Fibroblast of skin of back (primary cell): ENCODE measurements at regions not wholly inside any gene's neighbourhood (a gene's known extent, or its start where the extent isn't known, plus 50 kb on each side); places are given as distances from the start of the nearest gene placed in this dataset.
"Not testable (repeated sequence)": the region's sequence is repeated elsewhere in the genome, so short reads cannot be mapped to it uniquely, and the experiment has no call there.

Experiments
- DNase-seq: peaks from one replicate; pipeline ENCODE4 v3.0.0-alpha.2; 2013

GRCh38 chr13:87235621-87236020 lies 435.6 kb upstream of the SLITRK5 start:
- DNase-seq, result no peak

DNA sequence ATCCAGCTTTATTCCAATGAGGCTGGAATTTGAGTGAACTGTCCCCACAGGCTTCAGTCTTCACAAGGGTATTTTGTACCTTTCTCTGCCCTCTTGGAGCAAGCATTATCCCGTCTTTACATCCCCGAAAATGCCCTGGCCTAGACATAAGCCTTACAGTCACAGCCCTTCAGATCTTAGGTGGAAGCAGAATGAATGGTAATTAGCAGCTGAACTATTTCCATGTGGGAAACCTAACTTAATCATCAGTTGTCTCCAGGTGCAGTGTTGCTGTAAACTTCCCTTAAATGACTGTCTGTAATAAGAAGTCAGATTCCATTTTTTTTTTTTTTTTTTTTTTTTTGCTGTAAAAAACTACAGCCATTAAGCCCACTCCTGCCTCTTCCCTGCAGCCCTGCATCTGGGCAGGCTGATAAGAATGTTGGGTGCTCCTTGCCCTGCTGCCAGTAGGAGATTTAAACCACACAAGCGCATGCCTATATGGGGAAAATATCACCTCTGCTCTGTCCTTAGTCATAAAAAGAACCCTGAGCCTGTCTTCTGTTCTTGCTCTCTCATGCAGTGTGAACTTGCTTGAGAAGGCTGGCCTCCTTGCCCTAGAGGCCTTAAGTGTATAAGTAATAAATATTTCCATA lies 426.8 kb upstream of the SLITRK5 start:
- no peak for DNase-seq

- DNase-seq, result not testable (repeated sequence)
These were observed 421.3 kb upstream of the SLITRK5 start for GRCh38 chr13:87249847-87250246.

DNA sequence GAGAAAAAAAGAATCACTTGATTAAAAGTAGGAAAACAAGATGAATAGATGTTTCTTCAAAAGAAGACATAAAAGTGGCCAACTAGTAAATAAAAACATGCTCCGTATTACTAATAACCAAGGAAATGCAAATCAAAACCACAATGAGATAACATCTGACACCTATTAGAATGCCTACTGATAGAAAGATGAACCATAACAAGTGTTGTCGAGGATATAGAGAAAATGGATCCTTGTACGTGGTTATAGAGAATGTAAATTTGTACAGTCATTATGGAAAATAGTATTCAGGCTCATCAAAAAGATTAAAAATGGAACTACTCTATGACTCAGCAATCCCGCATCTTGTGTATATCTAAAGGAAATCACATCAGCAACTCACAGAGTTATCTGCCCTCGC lies 415.8 kb upstream of the SLITRK5 start:
- DNase-seq, result no peak

- no peak for DNase-seq
These were observed 411.6 kb upstream of the SLITRK5 start for GRCh38 chr13:87259479-87260083.

- DNase-seq, result peak; percentile 32
These were observed 396.9 kb upstream of the SLITRK5 start for GRCh38 chr13:87274209-87274819.

GRCh38 chr13:87280139-87280538 lies 391.0 kb upstream of the SLITRK5 start:
- peak; percentile 0 for DNase-seq

DNA sequence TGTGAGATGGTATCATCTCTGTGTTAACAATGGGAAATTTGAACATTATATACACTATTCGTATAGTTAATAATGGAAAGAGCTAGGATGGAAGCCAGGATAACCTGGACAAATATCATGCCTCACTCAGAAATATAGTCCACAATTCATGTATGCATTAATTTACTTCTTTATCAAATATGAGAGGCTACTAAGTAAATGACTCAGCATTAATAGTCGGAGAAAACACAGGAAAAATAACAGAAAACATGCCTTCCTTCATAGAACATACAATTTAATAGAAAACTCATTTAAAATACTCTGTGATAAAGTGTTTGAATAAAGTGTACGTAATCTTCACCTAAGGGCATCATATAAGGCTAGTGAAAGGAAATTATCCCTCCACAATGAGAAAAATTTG lies 383.4 kb upstream of the SLITRK5 start:
- DNase-seq, result no peak

DNA sequence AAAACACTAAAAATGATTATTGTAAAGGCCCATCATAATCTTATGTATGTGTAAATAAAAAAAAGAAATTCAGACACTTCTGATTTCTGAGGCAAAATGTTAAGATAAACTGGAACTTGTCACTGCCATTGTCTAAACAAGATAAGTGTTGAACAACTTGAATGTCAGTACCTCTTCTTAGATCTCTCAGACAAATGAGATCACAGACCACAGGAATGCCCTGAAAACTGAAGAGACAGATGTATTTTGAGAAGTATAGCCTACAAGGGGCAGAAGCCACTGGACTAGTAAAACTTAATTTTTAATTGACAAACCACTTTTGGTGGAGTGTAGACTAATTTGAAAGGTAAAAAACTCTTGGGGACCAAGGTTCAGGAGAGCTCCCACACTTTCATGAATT lies 375.5 kb upstream of the SLITRK5 start:
- DNase-seq, result no peak

GRCh38 chr13:87302034-87302433 lies 369.1 kb upstream of the SLITRK5 start:
- DNase-seq, result no peak

GRCh38 chr13:87302931-87303330 lies 368.2 kb upstream of the SLITRK5 start:
- DNase-seq, result no peak

DNA sequence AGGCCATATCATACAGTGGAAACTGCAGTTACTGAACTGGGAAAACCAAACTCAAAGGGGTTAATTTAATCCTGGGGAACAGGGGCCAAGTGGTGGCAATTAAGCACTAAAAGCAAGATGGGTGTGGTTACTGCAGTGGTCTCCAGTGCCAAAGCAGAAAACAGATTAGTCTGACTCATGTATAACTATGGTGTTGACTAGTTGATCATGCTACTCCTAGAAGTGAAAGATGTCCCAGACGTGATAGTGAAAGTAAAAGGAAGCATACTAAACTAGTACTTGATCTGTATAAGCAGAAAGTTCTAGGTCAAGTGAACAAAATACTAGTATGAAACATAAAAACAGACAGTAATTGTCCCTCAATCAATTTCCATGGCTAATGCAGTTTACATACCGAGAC lies 360.0 kb upstream of the SLITRK5 start:
- no peak for DNase-seq

DNA sequence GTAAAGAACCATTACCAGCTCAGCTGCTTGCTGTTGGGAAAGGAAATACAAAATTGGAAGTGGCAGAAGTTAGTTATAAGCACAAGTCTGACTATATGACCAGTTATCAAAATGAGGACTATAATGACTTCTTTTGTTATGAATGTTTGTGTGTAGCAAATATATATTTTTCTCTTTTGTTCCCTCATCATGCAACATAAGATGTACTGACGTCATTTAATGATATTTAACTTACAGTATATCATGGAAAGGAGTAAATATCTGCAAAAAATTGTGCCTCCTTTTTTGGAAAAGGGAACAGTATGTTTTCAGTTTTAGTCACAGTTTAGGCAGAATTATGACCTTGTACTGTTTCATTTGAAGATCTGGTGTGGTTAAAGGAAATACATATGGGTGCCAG lies 356.3 kb upstream of the SLITRK5 start:
- no peak for DNase-seq

- DNase-seq, result no peak
These were observed 348.8 kb upstream of the SLITRK5 start for GRCh38 chr13:87322386-87322785.

DNA sequence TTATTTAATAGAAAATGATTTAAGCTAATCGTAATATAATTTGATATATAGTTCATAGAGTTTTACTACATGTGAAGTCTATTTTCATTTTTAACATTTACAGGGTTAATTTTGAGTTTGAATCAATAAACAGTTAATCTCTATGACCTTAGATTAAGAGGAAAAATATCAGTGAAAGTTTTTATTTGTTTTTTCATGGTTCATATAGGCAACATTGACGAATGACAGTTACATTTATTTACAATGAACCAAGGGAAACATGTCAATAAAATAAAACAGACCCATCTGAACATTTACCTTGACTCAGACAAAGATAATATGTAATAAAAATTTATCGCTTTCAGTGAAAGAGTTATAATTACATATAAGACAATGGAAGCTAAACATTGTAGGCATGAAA lies 346.6 kb upstream of the SLITRK5 start:
- no peak for DNase-seq

- DNase-seq, result no peak
These were observed 340.0 kb upstream of the SLITRK5 start for GRCh38 chr13:87331178-87331577.

GRCh38 chr13:87333599-87333998 lies 337.6 kb upstream of the SLITRK5 start:
- no peak for DNase-seq

DNA sequence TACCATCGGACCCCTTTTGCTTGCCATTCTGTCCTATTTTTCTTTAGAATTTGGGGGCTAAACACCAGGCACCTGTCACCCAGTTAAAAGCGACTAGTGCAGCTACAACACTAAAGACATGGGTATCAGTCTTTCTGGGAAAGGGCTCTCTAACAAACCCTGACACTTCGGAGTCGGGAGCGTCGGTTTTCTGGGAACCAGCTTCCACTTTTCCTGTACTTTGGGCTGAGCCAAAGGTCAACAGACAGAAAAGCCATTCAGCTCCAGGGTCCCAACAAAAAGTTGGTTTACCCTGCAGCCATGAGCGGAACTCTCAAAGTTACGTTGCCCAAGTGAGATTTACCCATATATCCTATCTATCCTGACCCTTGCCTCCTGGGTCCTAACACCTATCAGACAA lies 337.0 kb upstream of the SLITRK5 start:
- no peak for DNase-seq

- DNase-seq, result not testable (repeated sequence)
These were observed 334.8 kb upstream of the SLITRK5 start for GRCh38 chr13:87336346-87336889.

DNA sequence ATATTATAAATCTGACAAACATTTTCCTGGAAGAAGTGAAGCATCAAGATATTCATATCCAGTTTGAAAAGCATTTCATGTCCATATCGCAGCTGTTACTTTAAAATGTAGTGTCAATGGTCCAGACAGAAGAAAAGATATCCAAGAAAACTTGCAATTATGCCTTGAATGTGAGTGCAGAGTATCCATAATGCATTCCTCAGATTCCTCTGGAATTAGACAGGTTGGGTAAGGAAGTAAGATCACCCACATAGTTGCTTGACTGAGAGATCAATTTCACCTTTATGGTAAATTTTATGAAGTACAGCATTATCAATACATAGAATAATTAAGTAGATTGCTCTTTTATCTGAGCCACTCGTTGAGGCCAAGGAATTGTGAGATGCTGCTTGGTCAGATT lies 327.0 kb upstream of the SLITRK5 start:
- DNase-seq, result no peak

GRCh38 chr13:87355451-87355850 lies 315.7 kb upstream of the SLITRK5 start:
- DNase-seq, result no peak

GRCh38 chr13:87356314-87356713 lies 314.9 kb upstream of the SLITRK5 start:
- no peak for DNase-seq

- no peak for DNase-seq
These were observed 312.9 kb upstream of the SLITRK5 start for GRCh38 chr13:87358319-87358718.

DNA sequence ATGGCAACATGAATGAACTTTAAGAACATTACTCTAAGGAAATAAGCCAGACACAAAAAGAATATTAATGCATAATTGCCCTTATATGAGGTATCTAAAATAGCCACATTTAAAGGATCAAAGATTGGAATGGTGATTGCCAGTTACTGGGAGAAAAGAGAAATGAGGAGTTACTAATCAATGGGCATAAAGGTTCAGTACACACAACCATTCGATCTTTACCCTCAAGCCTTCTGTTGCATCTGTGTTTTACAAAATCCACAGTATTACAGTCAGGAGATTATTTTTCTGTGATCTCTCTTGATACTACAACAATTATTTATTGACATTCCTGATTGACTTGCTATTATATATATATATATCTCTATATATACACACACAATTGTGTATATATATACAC lies 310.0 kb upstream of the SLITRK5 start:
- DNase-seq, result no peak
